Stimulated activated CD4-positive, alpha-beta T cell treated with anti-CD3 and anti-CD28 coated beads, Interleukin-15, amount 100 ng/mL, for 48 hours (primary cell): ENCODE measurements at regions not wholly inside any gene's neighbourhood (a gene's known extent, or its start where the extent isn't known, plus 50 kb on each side); places are given as distances from the start of the nearest gene placed in this dataset.
"Not testable (repeated sequence)": the region's sequence is repeated elsewhere in the genome, so short reads cannot be mapped to it uniquely, and the experiment has no call there.

Source experiments
- DNase-seq, 2 donors: peaks; one replicate each; pipeline ENCODE4 v3.0.0-alpha.2; 2020; ENCODE audit warnings: low read depth in 2 of 2

DNA sequence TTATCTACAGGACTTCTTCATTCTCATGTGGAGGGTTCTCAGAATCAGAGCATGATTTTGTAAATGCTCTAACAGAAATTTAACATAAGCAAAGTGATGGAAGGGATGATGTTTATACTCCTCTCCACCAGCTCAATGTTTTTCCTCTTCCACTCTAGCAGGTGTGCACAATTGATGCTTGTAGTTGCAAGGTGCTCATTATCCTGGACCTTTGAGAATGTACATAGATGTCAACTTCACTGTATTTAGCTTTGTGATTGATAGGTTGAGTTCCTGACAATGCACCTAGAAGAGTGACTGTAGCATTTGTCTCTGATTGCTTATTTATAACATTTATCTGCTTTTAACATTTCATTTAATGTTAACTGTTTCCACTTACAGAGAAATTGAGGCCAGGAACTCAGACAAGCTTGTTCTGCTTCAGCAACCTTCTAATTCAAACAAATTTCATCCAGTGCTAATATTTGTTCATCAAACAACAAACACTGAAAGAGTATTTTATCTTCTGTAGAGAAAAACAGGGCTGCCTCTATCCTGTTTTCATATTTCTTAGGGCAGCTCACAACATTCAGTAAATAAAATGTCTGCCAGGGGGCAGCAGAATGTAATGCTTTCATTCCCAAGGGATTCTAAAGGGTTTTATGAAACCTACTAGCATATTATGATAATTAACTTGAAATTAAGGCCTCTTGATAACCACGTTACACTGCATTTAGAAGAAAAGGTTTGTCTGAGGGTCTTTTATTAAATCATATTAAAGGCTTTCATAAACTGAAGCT lies 127.9 kb upstream of the NOL4 start:
- no peak for DNase-seq

DNA sequence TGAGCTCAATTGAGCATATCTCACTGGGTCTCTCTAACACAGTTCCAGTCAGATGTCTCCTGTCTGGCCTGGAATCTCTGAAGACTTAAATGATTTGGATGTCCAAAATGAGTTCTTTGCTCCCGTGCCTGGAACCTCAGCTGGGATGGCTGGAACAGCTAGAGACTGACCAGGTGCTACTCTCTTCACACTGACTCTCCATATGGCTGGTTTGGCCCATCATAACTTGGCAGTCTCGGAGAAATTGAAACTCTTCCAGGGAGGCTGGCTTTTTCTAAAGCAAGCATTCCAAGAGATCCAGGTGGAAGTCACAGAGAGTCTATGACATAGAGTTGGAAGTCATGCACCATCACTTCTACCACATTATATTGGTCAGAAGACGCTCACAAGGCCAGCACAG lies 129.6 kb upstream of the NOL4 start:
- no peak for DNase-seq

DNA sequence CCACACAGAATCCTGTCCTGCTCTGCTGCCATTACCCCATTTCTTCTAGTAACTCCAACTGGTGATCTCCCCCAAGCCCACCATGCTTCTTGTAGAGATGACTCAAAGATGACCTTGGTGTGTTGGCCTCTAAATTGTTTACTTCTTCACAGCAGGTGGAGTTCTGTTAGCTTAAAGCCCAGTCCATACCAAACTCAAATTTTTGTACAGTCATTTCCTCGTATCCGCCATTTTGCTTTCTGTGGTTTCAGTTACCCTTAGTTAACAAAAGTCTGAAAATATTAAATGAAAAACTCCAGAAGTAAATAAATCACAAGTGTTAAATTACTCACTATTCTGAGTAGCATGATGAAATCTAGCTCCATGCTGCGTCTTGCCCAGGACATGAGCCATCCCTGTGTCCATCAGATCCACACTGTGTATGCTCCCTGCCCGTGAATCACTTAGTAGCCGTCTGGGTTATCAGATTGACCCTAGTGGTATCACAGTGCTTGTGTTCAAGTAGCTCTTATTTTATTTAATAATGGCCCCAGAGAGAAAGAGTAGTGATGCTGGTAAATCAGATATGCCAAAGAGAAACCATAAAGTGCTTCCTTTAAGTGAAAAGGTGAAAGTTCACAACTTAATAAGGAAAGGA lies 133.3 kb upstream of the NOL4 start:
- DNase-seq: no peak

DNA sequence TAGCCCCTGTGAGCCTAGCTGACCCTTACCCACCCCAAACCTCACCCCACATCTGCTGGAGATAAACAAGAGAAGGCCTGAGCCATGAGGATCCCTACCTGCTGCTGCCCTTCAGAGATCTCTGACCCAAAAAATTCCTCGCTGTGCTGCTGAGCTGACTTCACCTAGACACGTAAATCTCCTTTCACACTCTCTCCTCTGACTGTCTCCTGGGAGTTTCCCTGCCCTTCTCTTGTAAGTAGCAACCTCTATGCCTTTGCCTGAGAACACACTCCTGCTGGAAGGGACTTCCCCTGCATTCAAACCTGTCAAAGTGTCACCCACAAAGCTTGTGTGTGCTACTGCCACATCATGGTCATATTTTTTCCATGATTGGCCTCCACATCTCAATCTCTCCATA lies 134.2 kb upstream of the NOL4 start:
- no peak for DNase-seq

DNA sequence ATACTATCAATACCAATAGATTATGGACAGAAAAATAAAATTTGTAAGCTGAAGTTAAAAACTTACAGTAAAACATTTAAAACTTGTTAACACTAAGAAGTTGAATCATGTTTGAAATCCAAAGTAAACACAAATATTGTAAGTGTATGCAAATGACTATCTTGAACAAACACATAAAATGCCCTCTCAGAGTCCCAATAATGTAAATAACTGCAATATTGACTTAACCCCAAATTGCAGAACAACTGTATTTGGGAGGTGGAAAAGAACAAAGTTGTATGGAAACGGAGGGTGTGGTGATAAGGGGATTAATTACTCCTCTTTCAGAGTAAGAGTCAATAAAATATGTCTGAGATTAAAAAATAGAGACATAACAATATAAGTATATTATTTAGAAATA lies 140.0 kb upstream of the NOL4 start:
- DNase-seq: no peak

DNA sequence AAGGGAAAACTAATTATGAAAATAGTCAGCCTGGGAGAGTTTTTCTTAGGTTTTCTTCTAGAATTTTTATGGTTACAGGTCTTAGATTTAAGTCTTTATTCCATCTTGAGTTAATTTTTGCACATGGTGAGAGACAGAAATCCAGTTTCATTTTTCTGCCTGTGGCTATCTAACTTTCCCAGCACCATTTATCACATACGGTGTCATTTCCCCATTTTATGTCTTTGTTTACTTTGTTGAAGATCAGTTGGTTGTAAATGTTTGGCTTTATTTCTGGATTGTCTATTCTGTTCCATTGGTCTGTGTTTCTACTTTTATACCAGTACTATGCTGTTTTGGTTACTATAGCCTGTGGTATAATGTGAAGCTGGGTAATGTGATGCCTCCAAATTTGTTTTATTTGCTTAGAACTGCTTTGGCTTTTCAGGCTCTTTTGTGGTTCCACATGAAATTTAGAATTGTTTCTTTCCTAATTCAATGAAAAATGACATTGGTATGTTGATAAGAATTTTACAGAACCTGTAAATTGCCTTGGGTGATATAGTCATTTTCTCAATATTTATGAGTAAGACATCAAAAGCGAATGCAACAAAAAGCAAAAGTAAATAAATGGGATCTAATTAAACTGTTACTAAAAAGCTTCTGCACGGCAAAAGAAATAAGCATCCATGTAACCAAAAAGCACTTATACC lies 146.1 kb upstream of the NOL4 start:
- no peak for DNase-seq

DNA sequence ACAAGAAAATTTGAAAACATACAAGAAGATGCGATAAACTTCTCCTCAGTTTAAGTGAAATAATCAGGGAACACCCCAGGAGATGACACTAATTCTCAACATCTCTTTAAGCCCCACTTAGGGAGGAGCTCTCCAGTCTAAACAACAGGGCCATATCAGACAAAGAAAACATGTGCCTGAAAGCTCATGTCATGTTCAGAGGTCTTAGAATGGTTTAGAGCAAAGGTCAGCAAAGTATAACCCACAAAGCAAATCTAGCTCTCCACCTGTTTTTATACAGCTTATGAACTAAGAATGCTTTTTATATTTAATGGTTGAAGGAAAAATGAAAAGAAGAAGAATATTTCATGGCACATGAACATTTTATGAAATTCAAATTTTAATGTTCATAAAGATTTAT lies 155.6 kb upstream of the NOL4 start:
- DNase-seq: no peak

DNA sequence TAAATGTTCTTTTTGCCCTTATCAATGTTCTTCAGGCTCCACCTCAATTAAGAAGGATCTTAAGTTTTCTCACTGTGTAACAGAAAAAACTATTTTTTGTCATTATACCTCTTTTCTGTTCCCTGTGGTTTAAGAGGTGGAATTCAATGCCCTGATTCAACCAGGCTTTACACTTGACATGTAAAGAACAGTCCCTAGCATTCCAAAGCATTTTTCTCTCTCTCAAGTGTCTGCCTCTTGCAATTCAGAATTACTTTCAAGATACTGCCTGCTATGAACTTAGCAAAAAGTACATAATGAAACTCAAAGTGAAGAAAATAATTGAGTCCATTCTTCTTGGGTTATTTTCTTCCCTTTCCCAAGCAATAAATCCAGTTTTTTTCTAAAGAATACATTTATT lies 160.6 kb upstream of the NOL4 start:
- DNase-seq: no peak

DNA sequence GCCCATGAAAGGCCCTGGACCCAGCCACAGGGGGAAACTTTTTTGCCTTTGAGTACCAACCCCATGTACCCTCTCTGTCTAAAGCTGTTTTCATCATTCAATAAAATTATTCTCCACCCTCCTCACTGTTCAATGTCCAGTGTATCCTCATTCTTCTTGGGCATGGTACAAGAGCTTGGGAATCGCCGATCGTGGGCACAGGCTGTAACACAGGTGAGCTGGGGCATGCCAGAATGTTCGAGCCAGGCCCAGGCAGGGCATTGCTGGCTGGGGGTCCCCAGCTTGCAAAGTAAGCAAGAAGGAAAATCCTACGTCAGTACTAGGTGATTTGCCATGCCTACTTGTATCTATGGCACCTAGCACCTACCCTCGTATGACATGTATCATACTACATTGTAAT lies 162.1 kb upstream of the NOL4 start:
- no peak for DNase-seq

DNA sequence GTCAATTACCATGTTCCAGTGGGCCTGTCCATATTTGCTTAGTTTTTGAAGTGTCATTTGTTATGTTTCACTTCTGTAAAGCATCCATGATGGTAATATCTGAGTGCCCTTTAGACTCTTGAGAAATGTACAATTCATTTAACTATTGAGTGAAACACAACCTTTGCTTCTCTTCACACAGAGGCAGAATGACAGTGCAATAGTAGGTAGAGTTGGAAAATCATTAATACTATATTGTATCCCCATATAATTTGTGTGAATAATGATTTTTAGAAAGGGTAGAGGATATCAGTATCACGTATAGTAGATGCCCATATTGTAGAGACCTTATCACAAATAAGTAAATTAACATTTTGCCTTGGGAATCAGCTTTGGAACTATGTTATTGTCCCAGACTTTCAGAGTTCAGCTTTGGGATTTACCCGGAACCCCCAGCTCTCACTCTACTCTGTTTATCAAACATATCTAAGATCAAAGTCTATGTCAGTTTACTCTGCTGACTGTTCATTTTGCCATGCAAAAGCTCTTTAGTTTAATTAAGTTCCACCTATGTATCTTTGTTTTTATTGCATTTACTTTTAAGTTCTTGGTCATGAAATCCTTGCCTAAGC lies 172.7 kb upstream of the NOL4 start:
- DNase-seq: no peak

DNA sequence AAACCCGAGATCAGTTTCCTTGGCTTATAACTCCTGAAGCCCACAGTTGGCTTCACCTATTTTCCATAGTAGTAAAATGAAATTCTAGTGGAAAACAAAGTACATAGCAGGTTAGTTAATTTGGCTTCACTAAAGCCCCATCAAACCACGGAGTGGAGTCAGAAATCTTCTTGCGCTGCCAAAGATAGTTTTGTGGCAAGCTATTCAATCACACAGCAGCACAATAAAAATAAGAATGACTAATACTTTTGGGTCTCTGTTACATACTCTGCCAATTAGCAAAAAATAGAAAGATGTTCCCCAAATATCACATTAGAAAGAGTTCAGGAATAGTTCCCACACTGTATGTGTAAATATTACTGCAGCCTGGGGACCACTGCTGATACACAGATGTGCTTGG lies 175.2 kb upstream of the NOL4 start:
- no peak for DNase-seq

DNA sequence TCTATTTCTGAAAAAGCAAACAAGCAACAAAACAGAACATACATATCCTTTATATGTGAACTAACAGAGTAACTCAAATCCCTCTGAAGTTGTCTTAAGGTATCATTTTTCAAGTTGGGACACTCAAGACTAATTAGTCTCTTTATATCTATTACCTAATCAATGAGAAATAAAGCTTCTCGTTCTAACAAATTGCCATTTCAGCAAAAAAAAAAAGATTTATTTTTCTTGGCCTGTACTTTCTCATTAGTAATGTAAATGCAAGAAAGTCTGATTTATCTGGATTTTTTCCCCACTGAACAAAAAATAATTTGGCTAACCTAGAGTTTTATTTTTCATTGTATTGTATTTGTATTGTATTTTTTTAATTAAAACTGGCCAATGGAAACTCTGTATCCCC lies 176.1 kb upstream of the NOL4 start:
- DNase-seq: no peak

DNA sequence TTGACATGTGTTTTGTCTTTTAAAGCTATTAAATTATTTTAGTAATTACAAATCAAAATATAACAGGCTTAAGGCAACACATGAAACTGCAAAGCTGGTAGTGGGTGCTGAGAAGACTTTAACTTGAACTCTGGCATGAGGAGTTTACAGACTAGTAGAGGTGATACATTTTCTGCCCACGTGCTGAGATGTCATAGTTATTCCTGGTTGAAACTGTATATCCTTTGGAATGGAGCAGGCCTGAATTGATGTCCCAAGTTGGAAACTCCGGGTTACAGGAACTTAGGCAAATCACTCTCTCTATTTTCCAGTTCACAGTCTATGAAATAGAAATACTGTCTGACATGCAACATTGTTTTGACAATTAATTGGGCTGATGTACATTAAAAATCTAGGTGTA lies 177.1 kb upstream of the NOL4 start:
- no peak for DNase-seq

DNA sequence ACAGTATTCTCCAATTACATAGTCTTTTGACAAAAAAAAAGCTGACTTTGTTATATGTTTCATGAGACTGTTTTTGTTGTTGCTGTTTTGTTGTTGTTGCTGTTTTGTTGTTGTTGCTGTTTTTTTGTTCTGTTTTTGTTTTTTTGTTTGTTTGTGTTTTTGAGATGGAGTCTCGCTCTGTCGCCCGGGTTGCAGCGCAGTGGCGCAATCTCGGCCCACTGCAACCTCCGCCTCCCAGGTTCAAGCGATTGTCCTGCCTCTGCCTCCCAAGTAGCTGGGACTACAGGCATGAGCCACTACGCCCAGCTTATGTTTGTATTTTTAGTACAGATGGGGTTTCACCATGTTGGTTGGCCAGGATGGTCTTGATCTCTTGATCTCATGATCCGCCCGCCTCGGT lies 182.8 kb upstream of the NOL4 start:
- DNase-seq: not testable (repeated sequence)

DNA sequence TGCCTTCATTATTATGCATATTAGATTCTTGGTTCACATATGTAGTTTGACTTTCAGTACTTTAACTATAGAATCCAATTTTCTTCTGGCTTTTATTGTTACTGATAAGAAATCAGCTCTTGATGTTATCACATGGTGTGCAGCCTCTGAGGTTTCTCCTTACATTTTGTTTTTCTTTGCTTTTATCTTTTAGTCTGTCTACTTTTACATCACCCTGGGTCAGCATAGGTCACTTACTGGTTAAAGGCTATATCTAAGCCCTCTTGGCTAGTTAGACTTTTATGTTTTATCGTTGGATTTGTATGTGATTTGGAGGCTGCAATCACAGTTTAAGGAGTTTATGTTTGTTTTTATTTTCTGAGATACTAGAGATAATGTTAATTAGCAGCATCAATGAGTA lies 187.2 kb upstream of the NOL4 start:
- no peak for DNase-seq

DNA sequence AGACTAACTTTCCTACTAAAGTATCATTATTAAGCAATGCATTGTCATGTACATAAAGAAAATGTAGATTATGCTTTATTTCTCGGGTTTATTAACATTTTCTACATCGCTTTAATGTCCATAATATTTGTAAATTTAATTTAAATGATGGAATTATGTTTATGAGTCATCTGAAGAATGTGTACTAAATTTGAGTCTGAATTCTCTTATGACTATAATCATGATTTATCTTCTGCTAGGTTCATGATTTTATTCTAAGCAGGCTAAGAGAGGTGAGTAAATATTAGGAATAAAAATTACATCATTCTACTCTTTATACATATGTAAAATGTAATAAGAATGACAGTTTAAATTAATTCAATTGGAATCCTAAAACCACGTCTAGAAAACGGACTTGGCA lies 206.3 kb upstream of the NOL4 start:
- no peak for DNase-seq

DNA sequence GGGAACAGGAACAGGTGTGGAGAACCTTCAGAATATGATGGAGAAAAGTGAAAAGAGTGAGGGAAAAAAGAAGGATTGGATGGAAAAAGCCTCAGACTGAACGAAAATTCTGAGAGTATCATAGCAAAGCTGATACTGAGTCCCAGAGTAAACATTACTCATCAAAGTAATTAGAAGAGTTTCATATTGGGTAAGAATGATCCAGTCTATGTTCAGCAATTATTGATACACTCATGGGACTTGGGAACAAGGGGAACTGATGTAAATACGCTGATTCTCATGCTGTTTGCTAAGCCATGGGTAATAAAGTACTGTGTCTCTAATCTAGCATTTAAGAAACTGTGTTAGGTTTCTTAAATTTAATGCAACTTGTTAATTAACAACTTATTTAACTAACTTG lies 219.9 kb upstream of the NOL4 start:
- no peak for DNase-seq

DNA sequence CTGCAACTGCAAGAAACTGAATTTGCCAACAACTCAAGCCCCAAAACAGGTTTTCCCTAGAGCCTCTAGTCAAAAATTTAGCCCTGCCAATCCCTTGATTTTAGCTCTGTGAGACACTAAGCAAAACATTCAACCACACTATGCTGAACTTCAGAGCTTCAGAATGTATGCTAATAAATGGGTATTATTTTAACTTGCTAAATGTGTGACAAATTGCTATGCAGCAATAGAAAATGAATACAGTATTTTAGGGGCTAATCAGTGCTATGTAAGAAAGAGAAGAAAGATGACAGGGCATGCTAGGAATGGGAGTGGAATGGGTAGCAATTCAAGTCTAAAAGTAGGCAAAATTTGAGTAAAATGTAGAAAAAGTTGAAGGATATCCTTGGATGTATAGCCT lies 223.9 kb upstream of the NOL4 start:
- no peak for DNase-seq

DNA sequence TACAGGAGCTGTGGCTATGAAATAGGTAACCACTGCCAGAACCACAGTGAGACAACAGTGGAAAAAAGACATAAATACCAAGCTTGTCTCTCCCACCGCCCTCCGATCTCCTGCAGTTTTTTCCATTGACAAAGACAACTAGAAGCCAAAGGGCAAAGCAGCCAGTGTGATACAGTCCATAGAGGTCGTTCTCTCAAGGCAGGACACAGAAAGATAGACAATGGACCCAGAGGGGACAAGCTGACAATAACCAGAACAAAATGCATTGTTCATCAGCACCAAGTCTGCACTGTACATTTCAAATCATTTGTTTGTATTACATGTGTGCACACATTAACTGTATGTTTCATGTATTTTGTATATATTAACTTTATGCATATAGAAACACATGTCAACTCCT lies 233.0 kb upstream of the NOL4 start:
- DNase-seq: no peak

DNA sequence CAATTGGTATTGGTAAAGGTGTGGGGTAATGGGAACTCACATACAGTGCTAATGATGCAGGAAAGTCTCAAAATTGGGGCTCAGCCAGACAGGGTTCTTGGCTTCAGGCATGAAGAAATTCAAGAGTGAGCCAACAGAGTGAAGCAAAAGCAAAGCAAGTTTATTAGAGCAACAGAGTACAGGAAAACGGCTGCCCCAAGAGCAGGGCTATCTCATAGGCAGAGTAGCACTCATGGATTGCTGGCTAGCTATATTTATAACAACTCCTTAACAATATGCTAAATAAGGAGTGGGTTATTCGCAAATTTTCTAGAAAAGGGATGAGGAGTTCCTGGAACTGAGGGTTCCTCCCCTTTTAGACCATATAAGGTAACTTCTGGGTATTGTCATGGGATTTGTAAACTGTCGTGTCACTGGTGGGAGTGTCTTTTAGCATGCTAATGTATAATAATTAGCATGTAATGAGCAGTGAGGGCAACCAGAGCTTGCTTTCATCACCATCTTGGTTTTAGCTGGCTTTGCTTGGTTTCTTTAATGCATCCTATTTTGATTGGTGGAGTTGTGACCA lies 233.8 kb upstream of the NOL4 start:
- DNase-seq: no peak

DNA sequence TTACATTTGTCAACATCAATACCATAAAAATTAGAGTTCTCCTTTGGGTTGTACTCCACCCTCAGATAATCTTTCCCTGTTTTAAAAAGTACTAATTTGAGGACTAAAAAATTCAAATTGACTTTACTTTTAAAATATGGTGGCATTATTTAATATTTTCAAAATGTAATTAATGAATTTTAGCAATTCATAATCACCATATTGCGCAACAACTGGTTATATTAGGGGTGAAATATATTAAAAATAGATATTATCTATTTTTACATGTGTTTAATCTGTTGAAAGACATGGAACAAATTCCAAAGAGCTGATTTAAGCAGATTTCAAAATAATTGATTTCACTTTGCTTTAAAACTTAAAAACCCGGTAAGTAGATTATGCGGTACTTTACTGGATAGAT lies 236.6 kb upstream of the NOL4 start:
- no peak for DNase-seq

DNA sequence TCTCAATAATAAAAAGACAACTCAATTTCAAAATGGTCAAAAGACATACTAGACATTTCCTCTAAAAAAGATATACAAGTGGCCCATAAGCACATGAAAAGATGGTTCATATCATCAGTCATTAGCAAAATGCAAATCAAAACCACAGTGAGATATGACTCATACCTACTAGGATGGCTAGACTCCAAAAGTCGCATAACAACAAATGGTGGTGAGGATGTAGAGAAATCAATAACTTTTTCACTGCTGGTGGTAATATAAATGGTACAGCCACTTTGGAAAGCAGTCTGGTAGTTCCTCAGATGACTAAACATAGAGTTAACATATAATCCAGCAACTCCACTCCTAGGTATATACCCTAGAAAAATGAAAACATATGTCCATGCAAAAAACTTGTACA lies 242.3 kb upstream of the NOL4 start:
- no peak for DNase-seq
